Activated CD4-positive, alpha-beta memory T cell treated with anti-CD3 and anti-CD28 coated beads, Interleukin-2, amount 10 ng/mL, durations not matched to agents 7 days and 5 days (primary cell): ENCODE measurements at regions not wholly inside any gene's neighbourhood (a gene's known extent, or its start where the extent isn't known, plus 50 kb on each side); places are given as distances from the start of the nearest gene placed in this dataset.

ENCODE experiments used
- CTCF ChIA-PET: fragments of 350-600 bp; sonication (Branson Sonifier 250); formaldehyde crosslinking; loops from one replicate; lab custom pipeline; 2021; ENCODE audit warnings: antibody characterized with exemption, inconsistent platforms; lab: Charles Lee
- POLR2A ChIA-PET: fragments of 350-600 bp; sonication (Branson Sonifier 250); formaldehyde crosslinking; loops from one replicate; lab custom pipeline; 2021; ENCODE audit warnings: antibody characterized with exemption; lab: Charles Lee
- DNase-seq: peaks from one replicate; pipeline ENCODE4 v3.0.0-alpha.2; 2020
- H3K27ac Mint-ChIP-seq: one replicate; pipeline ENCODE4 v1.8.0; 2021; ENCODE audit warnings: mild to moderate bottlenecking, mixed read lengths
- H3K27me3 Mint-ChIP-seq: one replicate; pipeline ENCODE4 v1.8.0; 2021; ENCODE audit warnings: mixed read lengths
- H3K36me3 Mint-ChIP-seq: one replicate; pipeline ENCODE4 v1.8.0; 2021; ENCODE audit warnings: low read depth, mixed read lengths
- H3K4me1 Mint-ChIP-seq: one replicate; pipeline ENCODE4 v1.8.0; 2021; ENCODE audit warnings: mixed read lengths
- H3K4me3 Mint-ChIP-seq: one replicate; pipeline ENCODE4 v1.8.0; 2021; ENCODE audit warnings: mild to moderate bottlenecking, mixed read lengths
- H3K9me3 Mint-ChIP-seq: one replicate; pipeline ENCODE4 v1.8.0; 2021; ENCODE audit warnings: mixed read lengths

DNA sequence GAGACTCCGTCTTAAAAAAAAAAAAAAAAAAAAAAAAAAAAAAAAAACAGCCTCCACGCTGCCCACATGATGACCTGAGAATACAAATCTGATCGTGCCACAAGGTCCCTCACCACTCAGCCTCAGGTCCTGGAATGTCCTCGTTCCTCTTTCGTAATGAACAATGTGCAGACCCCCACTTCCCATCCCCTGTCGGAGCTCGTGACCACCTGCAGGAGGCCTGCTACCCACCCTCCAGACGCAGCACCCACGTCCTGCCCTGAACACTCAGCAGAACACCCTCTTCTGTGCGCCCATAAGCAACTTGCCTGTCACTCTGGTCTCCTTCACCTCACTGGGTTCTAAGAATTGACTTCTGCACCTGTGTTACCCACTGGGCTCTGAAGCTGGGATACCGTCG lies 166.4 kb downstream of the KATNAL1 start:
- Mint-ChIP-seq H3K4me1 (peaks cover 46% of the 10 kb centered on the region), H3K27ac (no peak overlapping the region), H3K27me3 (no peaks in the 10 kb centered on the region), H3K9me3 (peaks cover 13% of the 10 kb centered on the region), H3K36me3 (peaks cover 19% of the 10 kb centered on the region), H3K4me3 (no peak overlapping the region)
- DNase-seq: no peak
- POLR2A ChIA-PET: interaction anchor here (2.7 kb wide), 1 partner anchor 8 kb away, joined by 15 read pairs; no protein-coding TSS in a partner anchor
- CTCF ChIA-PET: interaction anchor here (2.0 to 9.5 kb wide), 2 partner anchors 9 to 18 kb away, joined by 11 to 155 read pairs; no protein-coding TSS in a partner anchor

DNA sequence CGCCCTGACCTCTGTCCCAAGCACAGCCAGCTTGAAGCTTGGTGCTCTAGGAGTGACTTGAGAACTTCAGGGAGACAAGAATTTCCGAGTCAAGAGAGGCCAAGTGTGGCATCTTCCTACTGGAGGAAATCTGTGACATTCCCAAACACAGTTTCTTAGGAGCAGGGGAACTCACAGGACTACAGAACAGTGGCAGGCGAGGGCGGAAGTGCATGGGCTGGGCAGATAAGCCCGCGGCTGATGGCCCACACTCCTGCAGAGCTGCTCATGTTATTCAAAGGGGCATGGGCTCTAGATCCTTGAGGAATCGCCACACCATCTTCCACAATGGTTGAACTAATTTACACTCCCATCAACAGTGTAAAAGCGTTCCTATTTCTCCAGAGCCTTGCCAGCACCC lies 168.8 kb downstream of the KATNAL1 start:
- H3K36me3 Mint-ChIP-seq: peaks cover 1% of the 10 kb centered on the region
- POLR2A ChIA-PET: no interaction called here

DNA sequence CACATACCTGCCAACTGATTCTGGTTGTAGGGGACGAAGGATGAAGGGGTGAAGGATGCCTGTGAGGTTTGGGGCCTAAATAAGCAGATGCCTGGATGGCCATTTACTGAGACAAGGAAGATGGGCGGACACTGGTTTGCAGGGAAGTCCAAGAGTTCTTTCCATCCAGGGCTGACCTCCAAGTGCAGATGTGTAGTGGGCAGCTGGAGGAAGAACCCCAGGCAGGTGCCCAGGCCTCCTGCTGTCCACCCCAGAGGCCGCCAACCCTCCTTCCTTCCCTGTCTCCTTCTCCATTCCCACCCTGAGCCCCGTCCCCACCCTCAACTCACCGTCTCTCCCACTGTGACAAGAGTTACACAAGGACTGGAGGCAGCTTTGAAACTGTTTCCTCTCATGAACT lies 171.5 kb downstream of the KATNAL1 start:
- H3K4me3 Mint-ChIP-seq: no peak overlapping the region
- POLR2A ChIA-PET: interaction anchor here (3.6 kb wide), 1 partner anchor 12 kb away, joined by 14 read pairs; no protein-coding TSS in a partner anchor
- CTCF ChIA-PET: no interaction called here

More for the DNA sequence above, 168.8 kb downstream of the KATNAL1 start:
- DNase-seq: no peak
- no peak overlapping the region for H3K27ac Mint-ChIP-seq
- H3K9me3 Mint-ChIP-seq: no peaks in the 10 kb centered on the region
- no peak overlapping the region for H3K4me3 Mint-ChIP-seq
- CTCF ChIA-PET: interaction anchor here (0.7 to 1.4 kb wide), 2 partner anchors 20 to 234 kb away, joined by 3 read pairs; no protein-coding TSS in a partner anchor
- no peaks in the 10 kb centered on the region for H3K27me3 Mint-ChIP-seq
- peaks cover 26% of the 10 kb centered on the region for H3K4me1 Mint-ChIP-seq

DNA sequence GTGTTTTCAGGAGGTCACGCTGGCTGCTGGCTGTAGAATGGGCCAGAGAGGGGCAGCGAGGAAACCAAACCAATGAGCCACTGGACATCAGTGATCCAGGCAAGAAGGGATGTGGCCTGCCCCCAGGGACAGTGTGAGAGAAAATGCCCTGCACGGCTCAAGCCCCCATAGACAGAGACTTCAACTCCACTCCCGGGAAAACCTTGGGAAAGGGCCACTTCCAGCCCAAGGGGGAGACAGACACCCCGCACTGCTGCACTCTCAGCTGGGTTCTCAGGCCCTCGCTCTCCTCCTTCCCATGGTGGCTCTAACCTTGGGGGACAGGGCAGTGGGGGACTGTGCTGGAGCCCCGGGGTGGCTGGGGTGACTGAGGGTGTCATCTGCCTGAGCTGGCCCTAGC lies 172.0 kb downstream of the KATNAL1 start:
- POLR2A ChIA-PET: interaction anchor here (3.6 to 4.1 kb wide), 2 partner anchors 12 to 16 kb away, joined by 11 to 14 read pairs; no protein-coding TSS in a partner anchor
- DNase-seq: no peak
- CTCF ChIA-PET: interaction anchor here (0.9 to 6.8 kb wide), 3 partner anchors 10 to 22 kb away, joined by 3 to 160 read pairs (median 155); no protein-coding TSS in a partner anchor
- Mint-ChIP-seq H3K4me3 (no peak overlapping the region), H3K4me1 (peaks cover 11% of the 10 kb centered on the region), H3K9me3 (no peaks in the 10 kb centered on the region), H3K36me3 (no peaks in the 10 kb centered on the region), H3K27ac (no peak overlapping the region), H3K27me3 (no peaks in the 10 kb centered on the region)

More for the DNA sequence above, 171.5 kb downstream of the KATNAL1 start:
- no peak for DNase-seq
- H3K36me3 Mint-ChIP-seq: no peaks in the 10 kb centered on the region
- H3K4me1 Mint-ChIP-seq: peaks cover 11% of the 10 kb centered on the region
- H3K27ac Mint-ChIP-seq: no peak overlapping the region
- no peaks in the 10 kb centered on the region for H3K27me3 Mint-ChIP-seq
- no peaks in the 10 kb centered on the region for H3K9me3 Mint-ChIP-seq

DNA sequence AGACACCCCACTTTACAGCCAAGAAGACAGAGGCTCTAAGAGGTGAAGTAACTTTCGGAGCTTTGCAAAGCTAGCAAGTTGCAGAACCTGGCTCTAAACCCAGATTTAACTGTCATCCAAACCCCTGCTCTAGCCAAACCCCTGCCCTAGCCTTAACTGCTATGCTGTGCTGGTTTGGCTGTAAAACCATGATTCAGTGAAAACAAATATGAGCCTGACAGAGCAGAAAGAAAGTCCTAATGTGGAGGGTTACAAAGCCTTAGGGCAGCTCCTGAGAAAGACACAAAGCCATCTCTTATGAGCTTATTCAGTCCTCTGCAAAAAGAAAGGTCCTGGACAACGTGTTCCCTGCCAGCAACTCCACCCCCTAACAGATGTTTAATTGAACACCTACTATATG lies 172.8 kb downstream of the KATNAL1 start:
- ChIA-PET POLR2A (interaction anchor here (1.6 to 4.1 kb wide), 4 partner anchors 8 to 24 kb away, joined by 5 to 15 read pairs (median 12); no protein-coding TSS in a partner anchor), CTCF (interaction anchor here (0.9 to 6.8 kb wide), 3 partner anchors 10 to 23 kb away, joined by 3 to 160 read pairs (median 155); no protein-coding TSS in a partner anchor)
- Mint-ChIP-seq H3K9me3 (no peaks in the 10 kb centered on the region), H3K27me3 (no peaks in the 10 kb centered on the region), H3K4me1 (peaks cover 11% of the 10 kb centered on the region), H3K4me3 (no peak overlapping the region), H3K36me3 (no peaks in the 10 kb centered on the region), H3K27ac (no peak overlapping the region)
- DNase-seq: no peak

DNA sequence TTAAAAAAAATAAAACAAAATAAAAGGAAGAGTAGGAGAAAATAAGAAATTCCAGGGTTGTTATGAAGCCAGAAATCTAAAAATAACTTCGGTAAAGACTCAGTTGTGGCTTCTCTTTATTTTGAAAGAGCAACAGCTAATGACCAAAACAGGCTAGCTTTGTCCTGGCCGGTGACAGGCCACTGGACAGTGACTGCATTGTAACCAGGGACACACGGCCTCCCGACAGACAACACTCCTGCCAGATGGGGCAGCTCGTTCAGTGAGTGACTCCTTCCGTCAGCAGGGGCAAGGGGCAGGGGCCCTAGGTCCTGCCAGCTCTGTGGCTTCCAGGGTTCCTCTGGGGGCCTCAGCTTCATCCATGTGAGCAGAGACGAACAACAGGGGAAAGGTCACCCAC lies 173.4 kb downstream of the KATNAL1 start:
- ChIA-PET POLR2A (interaction anchor here (1.6 to 4.9 kb wide), 5 partner anchors 8 to 25 kb away, joined by 5 to 42 read pairs (median 14); no protein-coding TSS in a partner anchor), CTCF (interaction anchor here (0.7 to 6.8 kb wide), 4 partner anchors 11 to 443 kb away, joined by 3 to 160 read pairs (median 98); no protein-coding TSS in a partner anchor)
- H3K4me3 Mint-ChIP-seq: no peak overlapping the region
- no peak overlapping the region for H3K27ac Mint-ChIP-seq
- H3K4me1 Mint-ChIP-seq: peaks cover 11% of the 10 kb centered on the region
- H3K36me3 Mint-ChIP-seq: no peaks in the 10 kb centered on the region
- no peak for DNase-seq
- no peaks in the 10 kb centered on the region for H3K27me3 Mint-ChIP-seq
- H3K9me3 Mint-ChIP-seq: no peaks in the 10 kb centered on the region

DNA sequence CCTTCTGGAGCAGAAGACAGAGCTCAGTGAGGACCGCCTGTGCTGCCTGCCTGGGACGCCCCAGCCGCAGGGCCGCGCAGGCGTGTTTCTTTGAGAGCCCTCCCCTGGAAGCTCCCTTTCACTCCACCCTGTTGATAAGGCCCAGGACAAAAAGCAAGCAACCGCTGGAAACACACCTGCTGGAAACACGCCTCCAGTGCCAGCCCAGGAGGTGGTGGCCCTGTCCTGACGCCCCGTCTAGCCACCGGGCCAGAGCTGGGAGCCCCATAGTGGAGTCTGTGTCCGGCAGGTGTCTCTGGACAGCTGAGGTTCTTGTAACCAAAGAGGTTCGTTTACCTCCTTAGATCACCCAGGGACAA lies 173.8 kb downstream of the KATNAL1 start:
- no peaks in the 10 kb centered on the region for H3K27me3 Mint-ChIP-seq
- DNase-seq: no peak
- POLR2A ChIA-PET: interaction anchor here (1.0 to 4.9 kb wide), 7 partner anchors 9 to 438 kb away, joined by 3 to 42 read pairs (median 11); no protein-coding TSS in a partner anchor
- H3K9me3 Mint-ChIP-seq: no peaks in the 10 kb centered on the region
- H3K27ac Mint-ChIP-seq: no peak overlapping the region
- peaks cover 11% of the 10 kb centered on the region for H3K4me1 Mint-ChIP-seq
- CTCF ChIA-PET: interaction anchor here (0.7 to 6.8 kb wide), 10 partner anchors 11 to 444 kb away, joined by 3 to 160 read pairs (median 9); partner anchors contain the start of gene UBE2L5
- H3K4me3 Mint-ChIP-seq: no peak overlapping the region
- H3K36me3 Mint-ChIP-seq: no peaks in the 10 kb centered on the region

DNA sequence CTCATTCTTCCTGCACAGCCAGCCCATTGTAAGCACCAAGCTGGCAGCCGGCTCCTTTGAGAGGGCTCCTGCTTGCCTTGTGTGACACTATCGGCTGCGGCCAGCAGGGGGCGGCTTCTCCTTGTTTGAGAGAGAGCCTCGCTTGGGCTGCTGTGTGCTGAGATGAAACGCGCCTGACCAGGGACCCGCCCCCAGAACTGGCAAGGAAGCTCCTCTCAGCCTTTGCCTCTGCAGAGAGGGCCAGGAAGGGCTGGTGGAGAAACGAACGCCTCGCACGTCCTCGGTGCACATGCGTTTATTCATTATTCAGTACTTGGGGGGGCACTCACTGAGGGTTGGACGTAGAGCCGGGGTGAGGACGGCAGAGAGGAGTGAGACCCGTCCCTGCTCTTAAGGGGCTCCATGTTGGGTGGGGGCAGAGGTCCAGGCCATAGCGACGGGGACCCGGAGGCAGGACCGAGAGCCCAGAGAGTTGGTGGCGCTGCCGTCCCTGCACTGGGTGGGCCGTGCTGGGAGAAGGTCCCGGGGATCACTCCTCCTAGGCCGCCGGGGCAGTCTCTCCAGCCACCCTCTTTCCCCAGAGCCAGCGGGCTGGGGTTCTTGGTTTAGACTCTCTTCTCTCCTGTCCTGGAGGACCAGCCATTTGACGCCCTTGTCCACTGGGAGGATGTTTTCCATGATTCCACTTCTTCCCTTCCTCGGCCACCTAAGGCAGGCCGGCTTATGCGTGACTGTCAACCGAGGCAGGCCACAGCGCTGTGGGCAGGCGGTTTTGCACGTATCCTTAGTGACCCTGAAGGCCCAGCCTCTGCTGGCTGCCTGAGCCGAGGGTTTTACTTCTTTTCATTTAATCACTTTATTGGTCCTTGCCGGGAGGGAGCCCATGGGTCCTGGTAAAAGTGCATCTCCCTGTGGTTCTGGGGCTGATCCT lies 174.5 kb downstream of the KATNAL1 start:
- H3K27ac Mint-ChIP-seq: peak overlapping the region; percentile 21

DNA sequence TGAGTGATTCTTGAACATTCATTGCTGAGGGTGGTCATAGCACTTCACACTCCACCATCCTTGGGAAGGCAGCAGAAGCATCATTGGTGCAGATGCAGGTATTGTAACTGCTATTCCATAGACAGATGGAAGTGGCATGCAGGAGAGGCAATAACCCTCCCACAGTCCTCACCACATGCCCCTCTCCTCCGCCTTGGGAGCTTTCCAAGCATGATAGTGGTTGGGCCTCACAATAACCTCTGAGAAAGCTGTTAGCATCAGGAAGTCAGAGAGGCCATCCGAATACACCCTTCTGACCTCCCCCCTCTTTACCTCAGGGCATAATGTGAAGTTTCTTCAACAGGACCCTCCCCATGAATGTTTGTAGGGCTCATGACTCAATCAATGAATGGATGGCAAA lies 177.9 kb downstream of the KATNAL1 start:
- peaks cover 11% of the 10 kb centered on the region for H3K4me1 Mint-ChIP-seq
- CTCF ChIA-PET: interaction anchor here (6.2 to 6.8 kb wide), 2 partner anchors 16 to 28 kb away, joined by 155 to 160 read pairs; no protein-coding TSS in a partner anchor
- DNase-seq: no peak
- no peaks in the 10 kb centered on the region for H3K9me3 Mint-ChIP-seq
- no peaks in the 10 kb centered on the region for H3K36me3 Mint-ChIP-seq
- H3K4me3 Mint-ChIP-seq: no peak overlapping the region
- H3K27me3 Mint-ChIP-seq: no peaks in the 10 kb centered on the region
- no peak overlapping the region for H3K27ac Mint-ChIP-seq
- POLR2A ChIA-PET: interaction anchor here (4.9 kb wide), 1 partner anchor 18 kb away, joined by 42 read pairs; no protein-coding TSS in a partner anchor

More for the DNA sequence above, 174.5 kb downstream of the KATNAL1 start:
- Mint-ChIP-seq H3K4me1 (peaks cover 11% of the 10 kb centered on the region), H3K36me3 (no peaks in the 10 kb centered on the region), H3K27me3 (no peaks in the 10 kb centered on the region), H3K4me3 (no peak overlapping the region), H3K9me3 (no peaks in the 10 kb centered on the region)
- peak; percentile 98 for DNase-seq
- CTCF ChIA-PET: interaction anchor here (0.6 to 6.8 kb wide), 77 partner anchors 11 to 912 kb away, joined by 3 to 160 read pairs (median 4); partner anchors contain the start of genes KATNAL1, UBE2L5 and UBL3
- POLR2A ChIA-PET: interaction anchor here (0.6 to 4.9 kb wide), 27 partner anchors 9 to 664 kb away, joined by 3 to 42 read pairs (median 3); partner anchors contain the start of genes HMGB1, KATNAL1, SLC7A1 and USPL1

DNA sequence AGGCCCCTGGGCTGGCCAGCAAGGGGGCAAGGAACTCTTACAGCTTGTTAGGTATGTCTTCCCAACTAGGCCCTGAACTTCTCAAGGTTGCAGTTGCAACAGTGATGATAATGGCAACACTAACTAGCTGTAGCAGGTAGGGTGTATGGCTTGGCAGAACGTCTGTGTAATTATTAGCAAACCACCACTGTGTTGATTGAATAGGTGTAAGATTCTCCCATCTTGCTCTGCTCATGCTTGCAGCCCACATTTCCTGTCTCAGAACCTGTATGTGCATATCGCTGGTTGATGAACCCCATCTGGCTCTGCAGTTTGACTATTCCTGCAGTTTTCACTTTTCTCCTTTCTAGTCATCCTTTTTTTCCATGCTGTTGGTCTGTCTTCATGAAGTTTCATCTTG lies 178.8 kb downstream of the KATNAL1 start:
- H3K27me3 Mint-ChIP-seq: no peaks in the 10 kb centered on the region
- no peaks in the 10 kb centered on the region for H3K36me3 Mint-ChIP-seq
- no peak overlapping the region for H3K27ac Mint-ChIP-seq
- H3K4me1 Mint-ChIP-seq: peaks cover 11% of the 10 kb centered on the region
- H3K9me3 Mint-ChIP-seq: no peaks in the 10 kb centered on the region
- ChIA-PET POLR2A (no interaction called here), CTCF (no interaction called here)
- no peak overlapping the region for H3K4me3 Mint-ChIP-seq
- no peak for DNase-seq

DNA sequence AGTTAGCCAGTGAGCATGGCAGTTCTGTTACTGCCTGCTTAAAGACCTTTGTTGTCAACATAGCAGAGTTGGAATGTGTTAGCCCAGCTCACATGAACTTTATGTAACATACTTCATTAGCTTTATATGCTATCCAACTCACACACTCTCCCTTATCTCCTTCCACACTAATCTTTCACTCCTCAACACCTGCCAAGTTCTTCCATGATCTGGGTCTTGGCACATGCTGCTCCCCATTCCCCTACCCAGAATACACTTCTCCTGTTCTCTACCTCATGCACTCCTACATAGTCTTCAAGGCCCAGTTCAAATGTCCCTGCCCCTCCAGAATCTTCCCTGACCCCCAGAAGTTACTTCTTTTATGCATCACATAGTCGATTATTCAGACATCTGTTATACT lies 179.3 kb downstream of the KATNAL1 start:
- Mint-ChIP-seq H3K4me1 (peaks cover 7% of the 10 kb centered on the region), H3K27ac (no peak overlapping the region), H3K9me3 (no peaks in the 10 kb centered on the region), H3K27me3 (no peaks in the 10 kb centered on the region), H3K36me3 (no peaks in the 10 kb centered on the region), H3K4me3 (no peak overlapping the region)
- DNase-seq: no peak
- CTCF ChIA-PET: interaction anchor here (3.5 kb wide), 1 partner anchor 13 kb away, joined by 14 read pairs; no protein-coding TSS in a partner anchor
- POLR2A ChIA-PET: no interaction called here

DNA sequence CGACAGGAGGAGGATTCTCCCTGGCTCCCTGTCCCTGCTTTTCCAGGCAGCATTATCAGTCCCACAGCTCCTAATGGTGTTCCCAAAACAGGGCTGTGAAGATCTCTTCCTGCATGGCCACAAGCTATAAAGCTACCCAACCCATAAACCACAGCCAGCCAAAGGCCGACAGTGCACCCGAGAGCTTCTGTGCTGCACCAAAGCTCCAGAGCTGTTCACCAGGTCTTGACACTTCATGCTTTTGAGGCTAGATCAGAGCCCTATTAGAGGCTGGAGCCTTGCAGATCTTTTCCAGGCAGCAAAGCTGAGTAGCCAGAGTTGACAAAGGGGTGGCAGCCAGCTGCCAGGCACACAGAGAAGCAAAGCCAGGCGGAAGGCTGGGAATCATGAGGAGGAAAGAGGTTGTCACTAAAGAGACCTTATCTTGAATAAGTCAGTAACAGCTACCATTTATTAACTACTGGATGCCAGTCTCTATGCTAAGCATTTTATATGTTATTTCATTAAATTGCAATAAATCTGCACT lies 180.4 kb downstream of the KATNAL1 start:
- H3K36me3 Mint-ChIP-seq: no peaks in the 10 kb centered on the region
- ChIA-PET POLR2A (no interaction called here), CTCF (interaction anchor here (1.6 to 3.5 kb wide), 2 partner anchors 12 to 30 kb away, joined by 3 to 14 read pairs; no protein-coding TSS in a partner anchor)

More for the DNA sequence above, 180.4 kb downstream of the KATNAL1 start:
- DNase-seq: no peak
- Mint-ChIP-seq H3K9me3 (no peaks in the 10 kb centered on the region), H3K27ac (no peak overlapping the region), H3K27me3 (no peaks in the 10 kb centered on the region), H3K4me1 (peaks cover 6% of the 10 kb centered on the region), H3K4me3 (no peak overlapping the region)
